WTC11 (cell line): ENCODE measurements at regions not wholly inside any gene's neighbourhood (a gene's known extent, or its start where the extent isn't known, plus 50 kb on each side); places are given as distances from the start of the nearest gene placed in this dataset.

ENCODE experiments used
- ATF2 ChIP-seq: sonication (generic); formaldehyde crosslinking; IDR thresholded peaks from 2 replicates; pipeline ENCODE4 v1.8.1; 2022; ENCODE audit warnings: low read depth, missing genetic modification reagents, borderline replicate concordance
- CBFB ChIP-seq: sonication (generic); formaldehyde crosslinking; IDR thresholded peaks from 2 replicates; pipeline ENCODE4 v1.8.1; 2022; ENCODE audit warnings: mild to moderate bottlenecking, low read depth, missing genetic modification reagents
- MXD4 ChIP-seq: fragments of 250-450 bp; sonication (Bioruptor Pico); IDR thresholded peaks from 2 replicates; pipeline ENCODE4 v1.8.0; 2021; ENCODE audit warnings: mild to moderate bottlenecking, moderate library complexity, borderline replicate concordance
- USF2 ChIP-seq: sonication (generic); formaldehyde crosslinking; IDR thresholded peaks from 2 replicates; pipeline ENCODE4 v1.8.1; 2023; ENCODE audit warnings: mild to moderate bottlenecking, missing genetic modification reagents, moderate library complexity
- ZNF121 ChIP-seq: sonication (generic); formaldehyde crosslinking; IDR thresholded peaks from 2 replicates; pipeline ENCODE4 v1.8.0; 2023; ENCODE audit warnings: missing genetic modification reagents
- ZNF423 ChIP-seq: fragments of 250-450 bp; sonication (Bioruptor Pico); IDR thresholded peaks from 2 replicates; pipeline ENCODE4 v2.1.2; 2022; ENCODE audit warnings: mild to moderate bottlenecking, moderate library complexity
- TF ChIP-seq, protein P1 (sequence below): fragments of 200-600 bp; IDR thresholded peaks from 2 replicates; pipeline ENCODE4 v1.8.0; 2022; ENCODE audit warnings: antibody characterized with exemption
- TF ChIP-seq, protein P2 (sequence below): sonication (generic); formaldehyde crosslinking; IDR thresholded peaks from 2 replicates; pipeline ENCODE4 v1.8.1; 2022; ENCODE audit warnings: mild to moderate bottlenecking, moderate library complexity, missing genetic modification reagents
- TF ChIP-seq, protein P3 (sequence below): sonication (generic); formaldehyde crosslinking; IDR thresholded peaks from 2 replicates; pipeline ENCODE4 v1.8.0; 2022; ENCODE audit warnings: mild to moderate bottlenecking, missing genetic modification reagents

DNA sequence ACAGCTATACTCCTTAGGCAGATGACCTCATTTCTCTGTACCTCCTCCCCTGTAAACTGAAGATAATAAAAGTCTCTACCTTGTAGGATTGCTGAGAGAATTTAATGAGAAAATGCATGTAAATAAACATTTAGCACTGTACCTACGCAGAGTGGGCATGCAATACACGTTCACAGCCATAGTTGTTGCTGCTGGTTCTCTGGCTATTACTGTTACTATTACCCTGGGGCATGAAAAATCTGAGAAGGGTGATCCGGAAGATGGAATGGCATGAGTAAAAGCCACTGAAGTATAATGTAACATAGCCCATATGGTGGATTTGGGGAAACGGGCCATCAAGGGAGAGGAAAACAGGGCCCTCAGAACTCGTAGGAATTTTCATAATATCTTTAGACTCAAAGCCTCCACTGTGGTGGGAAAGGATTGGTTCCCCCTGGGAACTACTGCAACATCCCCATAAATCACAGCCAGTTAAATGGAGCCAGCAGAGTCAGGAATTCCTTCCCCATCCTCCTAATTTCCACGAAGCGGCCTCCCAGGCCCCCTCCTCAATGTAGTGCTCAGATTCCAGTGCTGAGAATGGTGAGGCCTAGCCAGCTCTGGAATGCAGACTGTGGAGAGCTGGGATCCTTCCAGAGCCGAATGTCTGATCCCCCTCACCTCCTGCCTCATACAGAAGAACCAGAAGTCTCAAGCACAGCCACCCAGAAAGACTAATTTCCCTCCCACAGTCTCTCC, 205.3 kb downstream of the MN1 start:
- TF ChIP-seq, protein P1, sequence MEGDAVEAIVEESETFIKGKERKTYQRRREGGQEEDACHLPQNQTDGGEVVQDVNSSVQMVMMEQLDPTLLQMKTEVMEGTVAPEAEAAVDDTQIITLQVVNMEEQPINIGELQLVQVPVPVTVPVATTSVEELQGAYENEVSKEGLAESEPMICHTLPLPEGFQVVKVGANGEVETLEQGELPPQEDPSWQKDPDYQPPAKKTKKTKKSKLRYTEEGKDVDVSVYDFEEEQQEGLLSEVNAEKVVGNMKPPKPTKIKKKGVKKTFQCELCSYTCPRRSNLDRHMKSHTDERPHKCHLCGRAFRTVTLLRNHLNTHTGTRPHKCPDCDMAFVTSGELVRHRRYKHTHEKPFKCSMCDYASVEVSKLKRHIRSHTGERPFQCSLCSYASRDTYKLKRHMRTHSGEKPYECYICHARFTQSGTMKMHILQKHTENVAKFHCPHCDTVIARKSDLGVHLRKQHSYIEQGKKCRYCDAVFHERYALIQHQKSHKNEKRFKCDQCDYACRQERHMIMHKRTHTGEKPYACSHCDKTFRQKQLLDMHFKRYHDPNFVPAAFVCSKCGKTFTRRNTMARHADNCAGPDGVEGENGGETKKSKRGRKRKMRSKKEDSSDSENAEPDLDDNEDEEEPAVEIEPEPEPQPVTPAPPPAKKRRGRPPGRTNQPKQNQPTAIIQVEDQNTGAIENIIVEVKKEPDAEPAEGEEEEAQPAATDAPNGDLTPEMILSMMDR: no peak
- TF ChIP-seq, protein P2, sequence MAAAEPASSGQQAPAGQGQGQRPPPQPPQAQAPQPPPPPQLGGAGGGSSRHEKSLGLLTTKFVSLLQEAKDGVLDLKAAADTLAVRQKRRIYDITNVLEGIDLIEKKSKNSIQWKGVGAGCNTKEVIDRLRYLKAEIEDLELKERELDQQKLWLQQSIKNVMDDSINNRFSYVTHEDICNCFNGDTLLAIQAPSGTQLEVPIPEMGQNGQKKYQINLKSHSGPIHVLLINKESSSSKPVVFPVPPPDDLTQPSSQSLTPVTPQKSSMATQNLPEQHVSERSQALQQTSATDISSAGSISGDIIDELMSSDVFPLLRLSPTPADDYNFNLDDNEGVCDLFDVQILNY (CRISPR knock-in tag): no peak
- no peak for TF ChIP-seq USF2 (CRISPR knock-in tag)
- TF ChIP-seq, protein P3, sequence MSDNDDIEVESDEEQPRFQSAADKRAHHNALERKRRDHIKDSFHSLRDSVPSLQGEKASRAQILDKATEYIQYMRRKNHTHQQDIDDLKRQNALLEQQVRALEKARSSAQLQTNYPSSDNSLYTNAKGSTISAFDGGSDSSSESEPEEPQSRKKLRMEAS (CRISPR knock-in tag): no peak
- no peak for TF ChIP-seq ATF2 (CRISPR knock-in tag)
- no peak for TF ChIP-seq ZNF423
- TF ChIP-seq CBFB (CRISPR knock-in tag): no peak
- no peak for TF ChIP-seq ZNF121 (CRISPR knock-in tag)
- no peak for TF ChIP-seq MXD4 (CRISPR knock-in tag)
